NOMO-1 (cell line): ENCODE measurements at regions not wholly inside any gene's neighbourhood (a gene's known extent, or its start where the extent isn't known, plus 50 kb on each side); places are given as distances from the start of the nearest gene placed in this dataset.

Experiments
- DNase-seq, 2 experiments: peaks; one replicate each; lab custom pipeline; 2025; ENCODE audit not compliant: unreplicated experiment in 2 of 2; lab: John Stamatoyannopoulos, UW

- DNase-seq = peak; percentile 45 to 71
Observed at GRCh38 chr13:105595471-105595870, 940.0 kb downstream of the EFNB2 start.

DNA sequence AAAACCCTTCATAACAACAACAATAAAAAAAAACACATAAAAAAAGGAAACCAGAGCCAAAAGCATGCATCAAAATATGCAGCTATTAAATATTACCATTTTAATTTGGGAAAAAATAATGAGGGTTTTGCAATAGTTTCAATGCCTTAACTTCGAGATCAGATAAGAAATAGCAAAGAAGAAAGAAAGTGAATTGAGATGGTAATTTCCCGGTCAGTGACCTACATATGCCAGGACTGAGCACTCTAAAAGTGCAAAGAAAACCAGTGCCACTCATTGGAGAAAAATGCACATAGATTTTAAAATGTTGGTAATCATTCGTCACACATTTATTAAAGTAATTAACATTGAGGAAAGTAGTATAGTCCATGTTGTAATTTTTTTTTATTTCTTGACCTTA lies 944.2 kb downstream of the EFNB2 start:
- no peak for DNase-seq

- no peak for DNase-seq
Observed at GRCh38 chr13:105587786-105588185, 947.7 kb downstream of the EFNB2 start.

DNA sequence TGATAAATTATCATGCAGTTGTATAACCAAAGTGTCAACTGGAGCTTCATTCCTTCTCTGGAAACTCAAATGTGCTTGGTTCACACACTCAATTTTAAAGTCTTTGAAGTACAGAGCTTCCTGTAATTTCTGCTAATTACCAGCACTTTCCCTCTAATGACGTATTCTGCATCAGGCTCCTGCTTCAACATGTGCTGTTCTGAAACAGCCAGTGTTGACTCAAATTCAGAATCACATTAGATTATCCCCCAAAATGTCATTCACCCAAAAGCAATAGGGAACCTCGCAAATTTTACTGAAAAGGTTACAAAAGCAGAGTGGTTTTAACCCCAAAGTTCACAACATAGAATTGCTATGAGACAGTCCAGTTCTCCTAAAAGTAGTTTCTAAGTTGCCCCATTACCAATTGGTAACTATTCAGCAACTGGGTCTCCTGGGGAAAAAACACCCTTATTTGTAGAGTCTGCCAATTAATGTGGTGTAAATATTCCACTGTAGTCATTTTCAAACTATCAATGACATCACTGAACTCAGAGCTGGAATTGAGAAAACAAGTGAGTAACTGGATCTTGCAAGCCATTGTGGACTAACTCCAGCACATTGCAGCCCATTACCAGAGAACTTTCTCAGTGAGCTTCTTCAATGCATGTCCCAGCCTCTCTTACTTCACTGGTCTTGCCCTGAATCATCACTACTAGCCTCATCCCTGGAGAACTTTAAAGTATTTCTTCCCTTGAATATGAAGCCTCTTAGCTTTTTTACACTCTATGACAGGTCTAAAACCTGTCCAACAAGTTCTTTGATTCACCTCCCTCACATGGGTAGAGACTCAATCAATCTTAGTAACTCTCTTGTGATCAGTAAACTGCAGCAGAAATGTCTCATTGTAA lies 955.4 kb downstream of the EFNB2 start:
- DNase-seq = peak in 1 of 2 experiments; percentile 38

- DNase-seq = peak; percentile 19 to 40
Observed at GRCh38 chr13:105573136-105573535, 962.3 kb downstream of the EFNB2 start.

DNA sequence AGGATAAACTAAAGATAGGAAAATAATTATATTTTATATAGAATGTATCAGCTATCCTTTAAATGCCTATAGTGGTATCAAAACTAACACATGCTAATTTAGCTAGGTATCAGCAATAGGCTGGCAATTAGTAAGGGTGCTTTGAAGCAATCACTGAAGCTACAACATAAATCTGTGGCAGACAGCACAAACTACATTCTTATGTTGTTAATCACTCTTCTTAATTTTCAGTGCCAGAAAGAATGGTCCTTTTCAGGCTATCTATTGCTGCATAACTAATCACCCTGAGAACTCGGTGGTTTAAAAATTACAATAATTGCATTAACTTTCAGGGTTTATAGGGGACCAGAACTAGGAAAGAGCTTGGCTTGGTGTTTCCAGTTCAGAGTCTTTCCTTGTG lies 963.1 kb downstream of the EFNB2 start:
- no peak for DNase-seq

DNA sequence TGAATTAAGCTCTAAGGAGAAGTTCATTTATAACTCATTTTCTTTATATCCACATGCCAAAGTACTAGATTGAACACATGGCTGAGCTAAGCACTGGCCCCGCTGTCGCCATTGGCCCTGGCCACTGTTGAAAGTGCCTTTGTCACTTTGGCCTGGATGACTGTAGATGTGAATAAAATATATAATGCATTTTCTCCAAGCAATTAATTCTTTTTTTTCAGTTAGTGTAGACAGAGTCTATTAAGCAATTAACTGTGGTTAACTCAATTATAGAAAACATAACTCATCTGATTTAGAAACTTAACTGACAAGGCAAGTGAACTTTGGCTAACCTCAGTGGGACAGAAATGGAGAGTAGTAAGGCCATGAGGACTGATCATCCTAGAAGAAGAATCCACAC lies 965.6 kb downstream of the EFNB2 start:
- peak; percentile 67 to 84 for DNase-seq

DNA sequence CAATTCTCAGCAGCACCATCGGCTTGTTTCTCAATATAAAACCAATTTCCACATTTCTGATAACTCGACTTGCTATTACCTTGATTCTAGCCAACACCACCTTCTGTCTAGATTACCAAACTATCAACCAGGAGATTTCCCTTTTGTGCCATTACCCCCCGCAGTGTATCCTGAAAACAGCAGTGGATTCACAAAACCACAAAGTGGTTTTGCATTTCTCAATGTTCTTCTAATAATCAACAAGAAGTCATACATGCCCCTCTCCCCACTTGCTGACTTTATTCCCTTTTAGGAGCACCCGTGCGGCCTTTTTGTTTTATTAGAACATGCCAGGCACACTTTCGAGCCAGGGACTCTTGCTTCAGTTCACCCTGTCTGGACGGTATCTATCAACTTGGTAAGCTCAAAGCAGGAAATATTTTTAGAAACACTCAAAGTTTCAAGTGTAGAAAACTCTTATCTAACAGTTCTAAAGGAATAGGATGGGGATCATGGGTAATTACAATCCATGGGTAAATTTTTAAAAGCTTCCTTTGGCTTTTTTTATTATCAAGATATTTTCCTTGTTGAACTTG lies 967.4 kb downstream of the EFNB2 start:
- peak in 1 of 2 experiments; percentile 28 for DNase-seq

- DNase-seq = no peak
Observed at GRCh38 chr13:105565136-105565727, 970.2 kb downstream of the EFNB2 start.

DNA sequence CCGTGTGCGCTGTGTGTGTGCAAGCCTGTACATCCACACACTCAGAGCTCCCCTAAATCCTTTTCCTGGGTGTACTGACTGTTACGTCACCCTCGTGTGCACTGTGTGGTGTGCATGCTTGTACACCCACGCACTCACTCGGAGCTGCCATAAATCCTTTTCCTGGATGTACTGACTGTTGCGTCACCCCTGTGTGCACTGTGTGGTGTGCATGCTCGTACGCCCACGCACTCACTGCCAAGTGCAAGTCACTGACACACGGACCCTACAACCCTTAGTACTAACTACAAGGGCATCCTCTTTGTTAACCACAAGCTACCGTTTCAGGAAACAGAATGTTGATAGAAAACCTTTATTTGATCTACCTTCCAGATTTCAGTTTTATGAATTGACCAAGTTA lies 983.4 kb downstream of the EFNB2 start:
- DNase-seq = no peak

- no peak for DNase-seq
Observed at GRCh38 chr13:105547851-105548250, 987.6 kb downstream of the EFNB2 start.

GRCh38 chr13:105545811-105546210 lies 989.7 kb downstream of the EFNB2 start:
- no peak for DNase-seq

GRCh38 chr13:105543742-105544141 lies 991.7 kb downstream of the EFNB2 start:
- DNase-seq = no peak

DNA sequence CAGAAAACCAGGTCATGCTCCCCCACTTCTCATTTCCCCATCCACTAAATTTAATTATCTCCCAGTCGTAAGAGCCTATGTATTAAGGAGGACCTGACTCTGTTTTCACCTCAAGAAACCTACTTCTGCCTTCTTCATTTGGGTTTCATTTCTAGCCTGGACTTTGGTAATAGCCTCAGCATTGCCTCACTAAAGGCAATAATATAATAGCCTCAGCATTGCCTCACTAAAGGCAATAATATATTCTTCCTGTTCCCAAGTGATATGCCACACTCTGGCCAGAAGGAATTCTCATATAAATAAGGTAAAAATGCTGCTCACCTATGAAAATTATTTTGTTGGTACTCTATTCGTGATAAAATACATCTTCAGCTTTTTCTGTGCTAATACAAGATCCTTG lies 993.9 kb downstream of the EFNB2 start:
- DNase-seq = peak; percentile 84 to 93

- no peak for DNase-seq
Observed at GRCh38 chr13:105538346-105538745, 997.1 kb downstream of the EFNB2 start.

- DNase-seq = no peak
Observed at GRCh38 chr13:105537113-105537512, 998.3 kb downstream of the EFNB2 start.

DNA sequence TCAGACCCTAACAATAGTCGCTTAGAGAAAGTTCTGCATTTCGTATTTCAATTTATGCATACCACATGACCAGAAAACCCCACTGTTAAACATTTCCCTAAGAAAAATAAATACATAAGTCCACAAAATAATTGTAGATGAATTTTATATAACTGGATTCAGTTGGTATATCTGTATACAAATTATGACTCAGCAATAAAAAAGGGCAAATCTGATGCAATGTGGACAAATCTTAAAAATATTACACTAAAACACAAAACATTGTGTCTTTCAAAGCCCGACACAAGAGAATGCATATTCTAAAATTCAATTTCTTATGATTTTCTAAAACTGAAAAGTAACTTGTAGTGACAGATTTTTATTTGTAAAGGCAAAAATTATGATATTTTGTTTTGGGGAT lies 1005.0 kb downstream of the EFNB2 start:
- no peak for DNase-seq

- no peak for DNase-seq
Observed at GRCh38 chr13:105527127-105527526, 1008.3 kb downstream of the EFNB2 start.

GRCh38 chr13:105519771-105520170 lies 1015.7 kb downstream of the EFNB2 start:
- no peak for DNase-seq

- peak in 1 of 2 experiments; percentile 2 for DNase-seq
Observed at GRCh38 chr13:105518086-105518485, 1017.4 kb downstream of the EFNB2 start.

GRCh38 chr13:105514401-105514800 lies 1021.1 kb downstream of the EFNB2 start:
- no peak for DNase-seq

DNA sequence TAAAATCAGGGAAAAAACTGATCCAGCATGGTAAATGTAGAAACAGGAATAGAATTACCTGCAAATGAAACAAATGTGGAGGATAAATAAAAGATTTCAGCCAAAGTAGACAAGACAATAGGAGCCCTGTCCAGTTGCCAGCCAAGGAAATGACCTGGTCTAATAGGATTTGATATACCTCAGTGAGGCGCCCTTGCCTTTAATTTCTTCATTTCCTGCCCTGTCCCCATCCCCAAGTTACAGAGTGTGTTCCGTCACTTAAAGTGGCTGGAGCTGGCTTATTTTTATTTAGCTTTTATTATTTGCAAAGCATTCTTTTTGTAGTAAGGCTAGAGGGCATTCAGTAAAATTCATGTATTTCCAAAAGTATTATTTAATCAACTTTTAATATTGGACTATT lies 1022.0 kb downstream of the EFNB2 start:
- DNase-seq = no peak
